H1 (cell line): ENCODE measurements at regions not wholly inside any gene's neighbourhood (a gene's known extent, or its start where the extent isn't known, plus 50 kb on each side); places are given as distances from the start of the nearest gene placed in this dataset.

Experiments
- CTCF ChIA-PET: fragments of 300-600 bp; sonication (Branson Sonifier 250); formaldehyde crosslinking; loops from one replicate; lab custom pipeline; 2021; ENCODE audit not compliant: partially characterized antibody; lab: Charles Lee
- POLR2A ChIA-PET: fragments of 300-600 bp; sonication (Branson Sonifier 250); formaldehyde crosslinking; loops from one replicate; lab custom pipeline; 2021; ENCODE audit warnings: inconsistent platforms; ENCODE audit not compliant: partially characterized antibody; lab: Charles Lee
- DNase-seq, 2 experiments: peaks; one replicate each; pipeline versions ENCODE4 v3.0.0 to v3.0.0-alpha.2; 2010 to 2022; ENCODE audit warnings: low spot score in 2 of 2, low read depth in 1 of 2, mixed read lengths in 1 of 2
- FAIRE-seq: peaks from 2 replicates; lab custom pipeline; 2011; peaks lifted over from hg19 to GRCh38; lab: Jason Lieb, UNC
- H2AFZ ChIP-seq: 2 replicates; pipeline ENCODE4 v1.8.1; 2012; ENCODE audit warnings: low read length, inconsistent platforms
- H2AK5ac ChIP-seq: 2 replicates; pipeline ENCODE4 v1.6.1; 2013; ENCODE audit warnings: low read depth, low read length
- H2BK120ac ChIP-seq: replicated peaks from 2 replicates; pipeline ENCODE3; 2013; ENCODE audit warnings: low read depth, low read length, inconsistent platforms
- H2BK12ac ChIP-seq: 2 replicates; pipeline ENCODE4 v1.6.1; 2013; ENCODE audit warnings: low read depth, low read length
- H2BK15ac ChIP-seq: 2 replicates; pipeline ENCODE4 v1.6.1; 2013; ENCODE audit warnings: low read length
- H2BK20ac ChIP-seq: 2 replicates; pipeline ENCODE4 v1.6.1; 2013; ENCODE audit warnings: low read length
- H2BK5ac ChIP-seq: 2 replicates; pipeline ENCODE4 v1.6.1; 2013; ENCODE audit warnings: low read depth, low read length
- H3K14ac ChIP-seq: 2 replicates; pipeline ENCODE4 v1.6.1; 2013; ENCODE audit warnings: inconsistent platforms; ENCODE audit not compliant: insufficient read length
- H3K18ac ChIP-seq: 2 replicates; pipeline ENCODE4 v1.6.1; 2013; ENCODE audit warnings: low read length; ENCODE audit errors: extremely low read depth
- H3K23ac ChIP-seq: 2 replicates; pipeline ENCODE4 v1.6.1; 2013; ENCODE audit warnings: inconsistent platforms; ENCODE audit not compliant: insufficient read length
- H3K23me2 ChIP-seq: 2 replicates; pipeline ENCODE4 v1.6.1; 2013; ENCODE audit warnings: low read depth, low read length
- H3K27ac ChIP-seq: 2 replicates; pipeline ENCODE4 v1.6.1; 2011; ENCODE audit warnings: low read depth, low read length, inconsistent platforms
- H3K27me3 ChIP-seq, 4 experiments: replicated peaks in 1 of 4; 1 replicate in 1 of 4; 2 replicates in 3 of 4; pipeline versions ENCODE4 v1.6.1 to v1.8.1; 2011 to 2013; ENCODE audit warnings: low read length in 3 of 4, mild to moderate bottlenecking in 3 of 4, inconsistent platforms in 2 of 4, mixed read lengths in 2 of 4, moderate library complexity in 1 of 4; ENCODE audit not compliant: control insufficient read depth in 3 of 4, insufficient read depth in 3 of 4; ENCODE audit errors: extremely low read depth in 1 of 4
- H3K36me3 ChIP-seq, 4 experiments: 2 replicates each; pipeline versions ENCODE4 v1.6.1 to v1.8.1; 2011 to 2013; ENCODE audit warnings: mild to moderate bottlenecking in 4 of 4, low read length in 3 of 4, moderate library complexity in 2 of 4, control low read depth in 1 of 4, inconsistent platforms in 1 of 4; ENCODE audit not compliant: insufficient read depth in 4 of 4, control insufficient read depth in 2 of 4
- H3K4ac ChIP-seq: replicated peaks from 2 replicates; pipeline ENCODE3; 2013; ENCODE audit warnings: low read length, low read depth, mixed read lengths, inconsistent platforms; ENCODE audit not compliant: insufficient read length
- H3K4me1 ChIP-seq, 4 experiments: replicated peaks in 1 of 4; 1 replicate in 1 of 4; 2 replicates in 3 of 4; pipeline versions ENCODE4 v1.6.1 to v1.8.1; 2011 to 2013; ENCODE audit warnings: low read length in 3 of 4, inconsistent platforms in 2 of 4, mixed read lengths in 1 of 4; ENCODE audit not compliant: insufficient read depth in 4 of 4, control insufficient read depth in 3 of 4
- H3K4me2 ChIP-seq, 2 experiments: 2 replicates each; pipeline versions ENCODE4 v1.6.1 to v1.8.1; 2011 to 2013; ENCODE audit warnings: low read depth in 2 of 2, low read length in 2 of 2, control low read depth in 1 of 2, inconsistent platforms in 1 of 2, mild to moderate bottlenecking in 1 of 2; ENCODE audit not compliant: insufficient read depth in 1 of 2
- H3K4me3 ChIP-seq, 4 experiments: fragments of 200-600, 300-600 bp in 1 of 4; sonication (generic), shearing (Covaris generic), sonication (Bioruptor Twin) in 1 of 4; 2 replicates each; pipeline versions ENCODE4 v1.5.1 to v1.8.1; 2011 to 2016; ENCODE audit warnings: low read length in 4 of 4, low read depth in 3 of 4, control low read depth in 2 of 4, inconsistent platforms in 2 of 4, mild to moderate bottlenecking in 2 of 4, mixed read lengths in 1 of 4, moderate library complexity in 1 of 4; ENCODE audit not compliant: insufficient read depth in 2 of 4; ENCODE audit errors: extremely low read depth in 1 of 4
- H3K56ac ChIP-seq: replicated peaks from 2 replicates; pipeline ENCODE3; 2013; ENCODE audit warnings: low read depth, mild to moderate bottlenecking, mixed read lengths, low read length, inconsistent platforms; ENCODE audit not compliant: insufficient read length
- H3K79me1 ChIP-seq: 2 replicates; pipeline ENCODE4 v1.6.1; 2013; ENCODE audit warnings: low read depth, low read length, control low read depth
- H3K79me2 ChIP-seq, 2 experiments: 2 replicates each; pipeline versions ENCODE4 v1.6.1 to v1.8.1; 2012 to 2013; ENCODE audit warnings: low read length in 2 of 2, mild to moderate bottlenecking in 2 of 2, inconsistent platforms in 1 of 2; ENCODE audit not compliant: insufficient read depth in 2 of 2, control insufficient read depth in 1 of 2
- H3K9ac ChIP-seq, 4 experiments: replicated peaks in 1 of 4; 1 replicate in 1 of 4; 2 replicates in 3 of 4; pipeline versions ENCODE4 v1.6.1 to v1.8.1; 2011 to 2013; ENCODE audit warnings: low read depth in 3 of 4, low read length in 3 of 4, control low read depth in 2 of 4, mild to moderate bottlenecking in 2 of 4, moderate library complexity in 2 of 4, inconsistent platforms in 1 of 4; ENCODE audit errors: extremely low read depth in 1 of 4
- H3K9me3 ChIP-seq, 2 experiments: 2 replicates each; pipeline versions ENCODE4 v1.6.1 to v1.8.1; 2012 to 2013; ENCODE audit warnings: mild to moderate bottlenecking in 2 of 2, moderate library complexity in 2 of 2, control low read depth in 1 of 2, inconsistent platforms in 1 of 2, low read depth in 1 of 2, low read length in 1 of 2, mixed read lengths in 1 of 2; ENCODE audit not compliant: insufficient read depth in 2 of 2
- H4K20me1 ChIP-seq, 2 experiments: replicated peaks in 1 of 2; 2 replicates each; pipeline versions ENCODE3 to v1.8.1; 2011 to 2013; ENCODE audit warnings: inconsistent platforms in 2 of 2, low read length in 2 of 2, mild to moderate bottlenecking in 1 of 2; ENCODE audit not compliant: insufficient read depth in 2 of 2, control insufficient read depth in 1 of 2
- H4K5ac ChIP-seq: 2 replicates; pipeline ENCODE4 v1.6.1; 2013; ENCODE audit warnings: low read length, low read depth, mixed read lengths, inconsistent platforms; ENCODE audit not compliant: insufficient read length
- H4K8ac ChIP-seq: 2 replicates; pipeline ENCODE4 v1.8.0; 2013; ENCODE audit warnings: mild to moderate bottlenecking, moderate library complexity, low read length, inconsistent platforms; ENCODE audit not compliant: insufficient read depth; ENCODE audit errors: extremely low read depth
- H4K91ac ChIP-seq: replicated peaks from 2 replicates; pipeline ENCODE3; 2013; ENCODE audit warnings: low read length, mixed read lengths, inconsistent platforms; ENCODE audit not compliant: insufficient read length
- ATF2 ChIP-seq: IDR thresholded peaks from 2 replicates; pipeline ENCODE4 v1.6.1; 2012; ENCODE audit warnings: low read length, inconsistent platforms
- CHD1 ChIP-seq: IDR thresholded peaks from 2 replicates; pipeline ENCODE4 v1.6.1; 2012; ENCODE audit warnings: low read depth, low read length, improper control_type of control experiment
- CHD2 ChIP-seq: IDR thresholded peaks from 2 replicates; pipeline ENCODE4 v1.6.1; 2012; ENCODE audit warnings: low read length, improper control_type of control experiment
- FOSL1 ChIP-seq: IDR thresholded peaks from 2 replicates; pipeline ENCODE4 v1.6.1; 2011; ENCODE audit warnings: mild to moderate bottlenecking, low read depth, low read length, moderate library complexity; ENCODE audit not compliant: insufficient read depth
- GABPA ChIP-seq: IDR thresholded peaks from 2 replicates; pipeline ENCODE4 v1.6.1; 2011; ENCODE audit warnings: mild to moderate bottlenecking, low read length, moderate library complexity, borderline replicate concordance; ENCODE audit not compliant: insufficient read depth
- JUN ChIP-seq: IDR thresholded peaks from 2 replicates; pipeline ENCODE4 v1.6.1; 2011; ENCODE audit warnings: low read depth, mild to moderate bottlenecking, improper control_type of control experiment, low read length
- KDM1A ChIP-seq: fragments of 200-600, 300-600 bp; sonication (generic); IDR thresholded peaks from 2 replicates; pipeline ENCODE4 v1.7.1; 2016; ENCODE audit warnings: mild to moderate bottlenecking, low read length, borderline replicate concordance
- NRF1 ChIP-seq: IDR thresholded peaks from 2 replicates; pipeline ENCODE4 v1.6.1; 2011; ENCODE audit warnings: mild to moderate bottlenecking, low read depth, low read length, improper control_type of control experiment
- SP2 ChIP-seq: IDR thresholded peaks from 2 replicates; pipeline ENCODE4 v1.6.1; 2012; ENCODE audit warnings: mild to moderate bottlenecking, low read length, inconsistent platforms
- TCF12 ChIP-seq: IDR thresholded peaks from 2 replicates; pipeline ENCODE4 v1.6.1; 2011; ENCODE audit warnings: low read depth, mild to moderate bottlenecking, low read length
- WGBS, 2 experiments: shearing (Covaris generic) in 1 of 2; methylation state at CpG; one replicate each; pipeline versions ENCODE4 v1.1.6 to v1.1.7; 2013 to 2015; ENCODE audit warnings: low lambda C conversion rate in 2 of 2, mixed read lengths in 2 of 2, inconsistent platforms in 1 of 2, low coverage in 1 of 2, missing lambda C conversion rate in 1 of 2; ENCODE audit not compliant: insufficient replicate concordance in 2 of 2, insufficient coverage in 1 of 2, insufficient read length in 1 of 2; ENCODE audit errors: extremely low coverage in 1 of 2, missing lambda C conversion rate in 1 of 2; 5-methylcytosine and 5-hydroxymethylcytosine counted together
- TF ChIP-seq, protein P1 (sequence below): IDR thresholded peaks from 2 replicates; pipeline ENCODE4 v1.6.1; 2012; ENCODE audit warnings: inconsistent platforms

DNA sequence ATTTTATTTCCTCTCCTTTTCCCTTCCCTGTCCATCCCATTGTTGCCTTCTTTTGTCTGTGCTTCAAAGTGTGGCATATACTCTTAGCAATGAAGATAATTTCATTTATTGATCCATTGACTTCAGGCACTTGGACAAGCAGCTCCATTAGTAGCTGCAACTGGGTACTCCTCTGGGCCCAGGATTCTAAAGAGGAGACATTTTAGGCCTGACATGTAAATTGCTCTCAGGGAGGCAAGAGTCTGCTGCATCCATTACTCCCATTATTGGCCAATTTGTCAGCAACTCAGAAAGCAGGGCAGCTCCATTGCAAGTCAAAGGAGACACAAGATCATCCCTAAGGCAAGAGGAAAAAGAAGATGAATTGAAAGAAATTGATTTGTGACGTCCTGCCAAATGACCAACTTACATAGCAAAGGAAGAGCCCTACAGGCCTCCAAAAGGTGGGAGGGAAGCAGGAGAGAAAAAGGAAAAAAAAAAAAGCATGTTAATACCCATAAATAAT lies 1094.1 kb upstream of the FLRT2 start:
- H3K4me2 ChIP-seq, result no peak overlapping the region
- no peak overlapping the region for H3K4ac ChIP-seq
- H3K23ac ChIP-seq, result no peak overlapping the region
- no peaks in the 10 kb centered on the region for H4K20me1 ChIP-seq
- no peaks in the 10 kb centered on the region for H3K79me2 ChIP-seq
- no peak overlapping the region for H4K5ac ChIP-seq
- H3K14ac ChIP-seq, result no peak overlapping the region
- no peak overlapping the region for H4K8ac ChIP-seq
- H4K91ac ChIP-seq, result no peak overlapping the region
- no peaks in the 10 kb centered on the region for H3K23me2 ChIP-seq
- no peak overlapping the region for H3K27ac ChIP-seq
- WGBS, 2 experiments, result 57% methylated on average over 1 of the region's 1 CpG; no CpG with 5 or more reads in 1 of the 2 experiments
- no peak overlapping the region for H3K18ac ChIP-seq
- H2BK20ac ChIP-seq, result no peak overlapping the region
- H3K27me3 ChIP-seq, result no peaks in the 10 kb centered on the region
- CTCF ChIA-PET, result interaction anchor here (0.6 to 1.1 kb wide), 4 partner anchors 9 to 1574 kb away, joined by 3 to 6 read pairs (median 3); no protein-coding TSS in a partner anchor
- no peak overlapping the region for H2BK15ac ChIP-seq
- H2AFZ ChIP-seq, result peak overlapping the region; percentile 84
- H3K36me3 ChIP-seq, result no peaks in the 10 kb centered on the region
- POLR2A ChIA-PET, result interaction anchor here (0.6 kb wide), 1 partner anchor 24 kb away, joined by 3 read pairs; no protein-coding TSS in a partner anchor
- H2BK12ac ChIP-seq, result no peak overlapping the region
- H3K4me3 ChIP-seq, result no peak overlapping the region
- no peak overlapping the region for H2BK120ac ChIP-seq
- H3K9ac ChIP-seq, result no peak overlapping the region
- H3K9me3 ChIP-seq, result no peaks in the 10 kb centered on the region
- H2BK5ac ChIP-seq, result no peak overlapping the region
- H3K4me1 ChIP-seq, result peaks cover 0 to 3% (median 0%) of the 10 kb centered on the region in 4 experiments; a peak in 1 of 7 replicates
- FAIRE-seq (no peak), DNase-seq (no peak)
- H3K79me1 ChIP-seq, result no peaks in the 10 kb centered on the region
- H3K56ac ChIP-seq, result no peak overlapping the region
- H2AK5ac ChIP-seq, result no peak overlapping the region
- TF ChIP-seq JUN, result no peak
- no peak for TF ChIP-seq CHD1
- no peak for TF ChIP-seq NRF1
- no peak for TF ChIP-seq GABPA
- TF ChIP-seq TCF12, result no peak
- TF ChIP-seq, protein P1, sequence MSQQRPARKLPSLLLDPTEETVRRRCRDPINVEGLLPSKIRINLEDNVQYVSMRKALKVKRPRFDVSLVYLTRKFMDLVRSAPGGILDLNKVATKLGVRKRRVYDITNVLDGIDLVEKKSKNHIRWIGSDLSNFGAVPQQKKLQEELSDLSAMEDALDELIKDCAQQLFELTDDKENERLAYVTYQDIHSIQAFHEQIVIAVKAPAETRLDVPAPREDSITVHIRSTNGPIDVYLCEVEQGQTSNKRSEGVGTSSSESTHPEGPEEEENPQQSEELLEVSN, result no peak
- no peak for TF ChIP-seq ATF2
- TF ChIP-seq FOSL1, result no peak
- TF ChIP-seq KDM1A, result no peak
- no peak for TF ChIP-seq CHD2
- TF ChIP-seq SP2, result no peak
